IPS-NIHi11 (cell line): ENCODE measurements at regions not wholly inside any gene's neighbourhood (a gene's known extent, or its start where the extent isn't known, plus 50 kb on each side); places are given as distances from the start of the nearest gene placed in this dataset.
A peak's percentile ranks its signal among the peaks of the same experiment; 100 is the strongest.

Experiments
- DNase-seq: peaks from one replicate; pipeline ENCODE4 v3.0.0; 2012; ENCODE audit warnings: mixed read lengths, low spot score

GRCh38 chr6:100944644-100945043 lies 63.5 kb upstream of the ASCC3 start:
- DNase-seq: no peak

GRCh38 chr6:100946021-100946540 lies 65.0 kb upstream of the ASCC3 start:
- no peak for DNase-seq

- no peak for DNase-seq
These were observed 65.6 kb upstream of the ASCC3 start for GRCh38 chr6:100946711-100947110.

GRCh38 chr6:100948381-100949133 lies 67.4 kb upstream of the ASCC3 start:
- no peak for DNase-seq

GRCh38 chr6:100952006-100952405 lies 70.9 kb upstream of the ASCC3 start:
- DNase-seq: peak; percentile 9

GRCh38 chr6:100959280-100959679 lies 78.2 kb upstream of the ASCC3 start:
- DNase-seq: no peak

GRCh38 chr6:100962466-100962865 lies 81.3 kb upstream of the ASCC3 start:
- no peak for DNase-seq

- no peak for DNase-seq
These were observed 83.9 kb upstream of the ASCC3 start for GRCh38 chr6:100965067-100965466.

- no peak for DNase-seq
These were observed 87.8 kb upstream of the ASCC3 start for GRCh38 chr6:100968949-100969348.

- no peak for DNase-seq
These were observed 98.1 kb upstream of the ASCC3 start for GRCh38 chr6:100979267-100979666.

GRCh38 chr6:100980949-100981348 lies 99.8 kb upstream of the ASCC3 start:
- no peak for DNase-seq

GRCh38 chr6:100986921-100987320 lies 105.8 kb upstream of the ASCC3 start:
- no peak for DNase-seq

GRCh38 chr6:100987556-100987955 lies 106.4 kb upstream of the ASCC3 start:
- no peak for DNase-seq

- DNase-seq: no peak
These were observed 107.4 kb upstream of the ASCC3 start for GRCh38 chr6:100988391-100988984.

GRCh38 chr6:100990070-100990469 lies 108.9 kb upstream of the ASCC3 start:
- no peak for DNase-seq

- no peak for DNase-seq
These were observed 115.3 kb upstream of the ASCC3 start for GRCh38 chr6:100996409-100996808.

GRCh38 chr6:100998111-100998510 lies 117.0 kb upstream of the ASCC3 start:
- no peak for DNase-seq

- no peak for DNase-seq
These were observed 118.0 kb upstream of the ASCC3 start for GRCh38 chr6:100999034-100999597.

- no peak for DNase-seq
These were observed 119.2 kb upstream of the ASCC3 start for GRCh38 chr6:101000341-101000740.

GRCh38 chr6:101001012-101001411 lies 119.9 kb upstream of the ASCC3 start:
- DNase-seq: no peak

GRCh38 chr6:101001607-101002006 lies 120.5 kb upstream of the ASCC3 start:
- DNase-seq: no peak

GRCh38 chr6:101003075-101003474 lies 121.9 kb upstream of the ASCC3 start:
- DNase-seq: no peak

- no peak for DNase-seq
These were observed 130.1 kb upstream of the ASCC3 start for GRCh38 chr6:101011186-101011585.
